HG02840 (cell line): ENCODE measurements at regions not wholly inside any gene's neighbourhood (a gene's known extent, or its start where the extent isn't known, plus 50 kb on each side); places are given as distances from the start of the nearest gene placed in this dataset.
"Not testable (repeated sequence)": the region's sequence is repeated elsewhere in the genome, so short reads cannot be mapped to it uniquely, and the experiment has no call there.

Experiments
- ATAC-seq: cut with Tn5 transposase; IDR thresholded peaks from one replicate; pipeline ENCODE4 v1.9.1; 2021; ENCODE audit warnings: mild to moderate bottlenecking, moderate library complexity, moderate number of reproducible peaks; ENCODE audit not compliant: unreplicated experiment, low FRiP score

DNA sequence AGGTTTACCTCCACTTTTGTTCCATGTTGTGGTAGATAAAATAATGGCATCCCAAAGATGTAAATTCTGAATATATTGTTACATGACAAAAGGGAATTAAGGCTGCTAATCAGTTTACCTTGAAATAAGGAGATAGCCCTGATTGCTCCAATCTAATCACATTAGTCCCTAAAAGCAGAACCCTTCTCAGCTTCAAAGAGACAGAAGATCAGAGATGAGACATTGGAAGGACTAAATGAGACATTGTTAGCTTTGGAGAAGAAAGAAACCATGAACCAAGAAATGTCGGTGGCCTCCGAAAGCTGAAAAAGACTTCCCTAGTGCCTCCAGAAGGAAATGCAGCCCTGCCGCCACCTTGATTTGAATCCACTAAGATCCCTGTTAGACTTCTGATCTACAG is 82.8 kb upstream of the PARP8 start:
- ATAC-seq, result no peak

- ATAC-seq, result not testable (repeated sequence)
These were observed 78.0 kb upstream of the PARP8 start for GRCh38 chr5:50588471-50588870.

DNA sequence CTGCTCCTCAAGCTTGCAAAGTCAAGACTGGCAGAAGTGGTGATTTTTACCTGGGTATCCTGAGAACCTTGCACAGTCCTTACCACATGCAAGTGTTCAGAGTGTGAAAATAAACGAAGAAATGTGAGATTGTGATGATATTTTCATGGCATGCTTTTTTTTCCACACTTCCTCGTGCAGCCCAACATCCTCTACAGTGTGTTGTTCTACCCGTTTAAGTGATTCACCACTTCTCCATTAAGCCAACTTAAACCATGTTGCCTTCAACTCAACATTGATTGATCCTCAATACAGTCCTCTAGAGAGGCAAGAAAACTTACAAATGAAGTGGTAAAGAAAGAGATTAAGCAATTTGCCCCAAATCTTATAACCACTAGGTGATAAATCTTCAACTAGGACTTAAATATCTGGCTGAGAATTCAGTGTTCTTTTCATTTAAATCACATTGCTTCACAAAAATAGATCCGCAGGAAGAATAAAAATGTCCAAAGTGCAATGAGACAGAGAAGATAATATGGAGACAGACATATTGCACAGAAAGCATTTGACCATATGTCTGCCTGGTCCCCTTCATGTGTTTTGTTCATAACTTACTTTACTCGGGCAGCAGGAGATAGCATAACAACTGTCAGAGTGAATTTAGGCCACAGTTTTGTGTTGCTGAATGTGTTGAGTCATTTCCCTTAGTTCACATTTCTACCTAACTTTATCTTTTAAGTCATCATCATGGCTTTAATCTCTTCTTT is 75.8 kb upstream of the PARP8 start:
- not testable (repeated sequence) for ATAC-seq

GRCh38 chr5:50591338-50591737 is 75.1 kb upstream of the PARP8 start:
- not testable (repeated sequence) for ATAC-seq

DNA sequence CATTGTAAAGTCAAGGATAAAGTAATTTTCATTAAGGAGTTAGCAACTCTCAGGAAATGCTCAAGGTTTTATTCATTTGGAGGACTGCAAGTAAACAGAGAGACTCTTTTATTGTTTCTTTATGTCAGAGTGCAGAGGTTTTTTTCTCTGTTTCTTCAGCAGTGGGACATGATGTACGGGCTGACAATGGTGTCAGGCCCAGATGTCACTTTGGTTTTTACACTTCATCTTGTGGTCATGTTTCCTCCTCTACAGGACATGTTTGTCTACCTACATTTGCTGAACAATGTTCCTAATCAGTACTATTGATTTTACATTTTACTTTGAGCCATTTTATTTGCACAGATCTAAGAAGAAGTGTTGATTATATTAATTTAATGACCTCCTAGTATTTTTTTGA is 72.8 kb upstream of the PARP8 start:
- ATAC-seq, result no peak

- ATAC-seq, result no peak
These were observed 71.2 kb upstream of the PARP8 start for GRCh38 chr5:50595199-50595598.

- ATAC-seq, result not testable (repeated sequence)
These were observed 64.9 kb upstream of the PARP8 start for GRCh38 chr5:50601576-50601975.

- no peak for ATAC-seq
These were observed 60.3 kb upstream of the PARP8 start for GRCh38 chr5:50606179-50606578.

DNA sequence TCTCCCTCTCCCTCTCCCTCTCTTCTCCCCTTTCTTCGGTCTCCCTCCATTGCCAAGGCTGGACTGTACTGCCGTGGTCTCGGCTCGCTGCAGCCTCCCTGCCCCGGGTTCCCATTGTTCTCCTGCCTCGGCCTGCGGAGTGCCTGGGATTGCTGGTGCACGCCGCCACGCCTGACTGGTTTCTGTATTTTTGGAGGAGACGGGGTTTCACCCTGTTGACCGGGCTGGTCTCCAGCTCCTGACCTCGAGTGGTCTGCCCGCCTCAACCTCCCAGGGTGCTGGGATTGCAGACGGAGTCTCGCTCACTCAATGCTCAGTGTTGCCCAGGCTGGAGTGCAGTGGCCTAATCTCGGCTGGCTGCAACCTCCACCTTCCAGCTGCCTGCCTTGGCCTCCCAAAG is 59.0 kb upstream of the PARP8 start:
- not testable (repeated sequence) for ATAC-seq

DNA sequence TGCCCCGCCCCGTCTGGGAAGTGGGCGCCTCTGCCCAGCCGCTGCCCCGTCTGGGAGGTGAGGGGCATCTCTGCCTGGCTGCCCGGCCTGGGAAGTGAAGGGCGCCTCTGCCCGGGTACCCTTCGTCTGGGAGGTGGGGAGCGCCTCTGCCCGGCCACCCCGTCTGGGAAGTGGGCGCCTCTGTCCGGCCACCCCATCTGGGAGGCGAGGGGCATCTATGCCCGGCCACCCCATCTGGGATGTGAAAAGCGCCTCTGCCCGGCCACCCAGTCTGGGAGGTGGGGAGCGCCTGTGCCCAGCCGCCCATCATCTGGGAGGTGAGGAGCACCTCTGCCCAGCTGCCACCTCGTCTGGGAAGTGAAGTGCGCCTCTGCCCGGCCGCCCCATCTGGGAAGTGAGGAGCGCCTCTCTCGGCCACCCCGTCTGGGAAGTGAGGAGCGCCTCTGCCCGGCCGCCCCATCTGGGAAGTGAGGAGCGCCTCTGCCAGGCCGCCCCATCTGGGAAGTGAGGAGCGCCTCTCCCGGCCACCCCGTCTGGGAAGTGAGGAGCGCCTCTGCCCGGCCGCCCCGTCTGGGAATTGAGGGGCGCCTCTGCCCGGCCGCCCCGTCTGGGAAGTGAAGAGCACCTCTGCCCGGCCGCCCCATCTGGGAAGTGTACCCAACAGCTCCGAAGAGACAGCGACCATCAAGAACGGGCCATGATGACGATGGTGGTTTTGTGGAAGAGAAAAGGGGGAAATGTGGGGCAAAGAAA is 58.3 kb upstream of the PARP8 start:
- ATAC-seq, result not testable (repeated sequence)

- ATAC-seq, result not testable (repeated sequence)
These were observed 53.4 kb upstream of the PARP8 start for GRCh38 chr5:50613057-50613456.
